Fibroblast of pulmonary artery (primary cell): ENCODE measurements at regions not wholly inside any gene's neighbourhood (a gene's known extent, or its start where the extent isn't known, plus 50 kb on each side); places are given as distances from the start of the nearest gene placed in this dataset.

Experiments used
- DNase-seq: peaks from one replicate; pipeline ENCODE4 v3.0.0-alpha.2; 2010; ENCODE audit warnings: low read depth
- H3K4me3 ChIP-seq: replicated peaks from 2 replicates; pipeline ENCODE4 v1.5.1; 2011; ENCODE audit warnings: low read depth, mild to moderate bottlenecking, control low read depth, low read length, moderate library complexity
- CTCF ChIP-seq: IDR thresholded peaks from 2 replicates; pipeline ENCODE4 v1.5.1; 2011; ENCODE audit warnings: mild to moderate bottlenecking, control low read depth, low read length, inconsistent platforms; ENCODE audit errors: missing control alignments

- no peak overlapping the region for H3K4me3 ChIP-seq
- no peak for TF ChIP-seq CTCF
- DNase-seq: no peak
These were observed 184.2 kb upstream of the STAC start for GRCh38 chr3:36196058-36196457.

- DNase-seq: no peak
- TF ChIP-seq CTCF: no peak
- H3K4me3 ChIP-seq: no peak overlapping the region
These were observed 183.2 kb upstream of the STAC start for GRCh38 chr3:36197151-36197550.

GRCh38 chr3:36201546-36201945 lies 178.8 kb upstream of the STAC start:
- no peak for DNase-seq
- no peak for TF ChIP-seq CTCF

GRCh38 chr3:36206956-36207580 lies 173.2 kb upstream of the STAC start:
- no peak overlapping the region for H3K4me3 ChIP-seq
- DNase-seq: no peak
- TF ChIP-seq CTCF: no peak

More at GRCh38 chr3:36201546-36201945, 178.8 kb upstream of the STAC start:
- H3K4me3 ChIP-seq: no peak overlapping the region

GRCh38 chr3:36210840-36211651 lies 169.3 kb upstream of the STAC start:
- no peak for TF ChIP-seq CTCF

GRCh38 chr3:36211652-36211999 lies 168.7 kb upstream of the STAC start:
- DNase-seq: no peak
- no peak overlapping the region for H3K4me3 ChIP-seq
- no peak for TF ChIP-seq CTCF

More at GRCh38 chr3:36210840-36211651, 169.3 kb upstream of the STAC start:
- no peak overlapping the region for H3K4me3 ChIP-seq
- DNase-seq: no peak
